Trophoblast cell (in vitro differentiated cells and primary cell): ENCODE measurements at regions not wholly inside any gene's neighbourhood (a gene's known extent, or its start where the extent isn't known, plus 50 kb on each side); places are given as distances from the start of the nearest gene placed in this dataset.

Experiments used
- DNase-seq, 2 donors: peaks; one replicate each; pipeline ENCODE4 v3.0.0-alpha.2; 2016
- H2AFZ ChIP-seq: 2 replicates; pipeline ENCODE4 v1.6.1; 2013; ENCODE audit warnings: low read length, moderate library complexity, mild to moderate bottlenecking; ENCODE audit not compliant: insufficient read depth, poor library complexity
- H2AK5ac ChIP-seq: 2 replicates; pipeline ENCODE4 v1.6.1; 2013; ENCODE audit warnings: mild to moderate bottlenecking, low read length
- H2BK120ac ChIP-seq: 2 replicates; pipeline ENCODE4 v1.6.1; 2013; ENCODE audit warnings: low read length, mild to moderate bottlenecking, moderate library complexity; ENCODE audit not compliant: insufficient read depth, poor library complexity
- H2BK12ac ChIP-seq: 2 replicates; pipeline ENCODE4 v1.6.1; 2013; ENCODE audit warnings: mild to moderate bottlenecking, low read length, moderate library complexity
- H2BK5ac ChIP-seq: 2 replicates; pipeline ENCODE4 v1.6.1; 2013; ENCODE audit warnings: low read length, low read depth, moderate library complexity, mild to moderate bottlenecking; ENCODE audit not compliant: poor library complexity
- H3K14ac ChIP-seq: 2 replicates; pipeline ENCODE4 v1.6.1; 2013; ENCODE audit warnings: mild to moderate bottlenecking, low read length
- H3K18ac ChIP-seq: 2 replicates; pipeline ENCODE4 v1.6.1; 2013; ENCODE audit warnings: mild to moderate bottlenecking, low read length
- H3K23ac ChIP-seq: 2 replicates; pipeline ENCODE4 v1.6.1; 2013; ENCODE audit warnings: low read length
- H3K27ac ChIP-seq: 2 replicates; pipeline ENCODE4 v1.5.1; 2013; ENCODE audit warnings: low read depth, mild to moderate bottlenecking, inconsistent platforms, low read length, moderate library complexity
- H3K27me3 ChIP-seq: 2 replicates; pipeline ENCODE4 v1.6.1; 2013; ENCODE audit warnings: inconsistent platforms, mild to moderate bottlenecking, low read length, moderate library complexity; ENCODE audit not compliant: insufficient read depth
- H3K36me3 ChIP-seq, 2 experiments: 1 replicate in 1 of 2; 2 replicates in 1 of 2; pipeline ENCODE4 v1.6.1; 2013; ENCODE audit warnings: low read length in 2 of 2, mild to moderate bottlenecking in 2 of 2, moderate library complexity in 1 of 2; ENCODE audit not compliant: insufficient read depth in 2 of 2, control insufficient read depth in 1 of 2
- H3K4ac ChIP-seq: 2 replicates; pipeline ENCODE4 v1.6.1; 2013; ENCODE audit warnings: low read depth, mild to moderate bottlenecking, low read length, moderate library complexity
- H3K4me1 ChIP-seq, 2 experiments: 1 replicate in 1 of 2; 2 replicates in 1 of 2; pipeline ENCODE4 v1.6.1; 2013; ENCODE audit warnings: low read length in 2 of 2, mild to moderate bottlenecking in 2 of 2, moderate library complexity in 1 of 2; ENCODE audit not compliant: insufficient read depth in 2 of 2, control insufficient read depth in 1 of 2
- H3K4me2 ChIP-seq: 2 replicates; pipeline ENCODE4 v1.6.1; 2013; ENCODE audit warnings: inconsistent platforms, mild to moderate bottlenecking, low read length, moderate library complexity
- H3K4me3 ChIP-seq: 2 replicates; pipeline ENCODE4 v1.5.1; 2013; ENCODE audit warnings: mild to moderate bottlenecking, low read depth, low read length, inconsistent platforms
- H3K79me1 ChIP-seq: one replicate; pipeline ENCODE4 v1.6.1; 2013; ENCODE audit warnings: low read length
- H3K79me2 ChIP-seq: 2 replicates; pipeline ENCODE4 v1.6.1; 2013; ENCODE audit warnings: low read length, mild to moderate bottlenecking; ENCODE audit not compliant: control insufficient read depth, insufficient read depth, poor library complexity
- H3K9ac ChIP-seq: 2 replicates; pipeline ENCODE4 v1.6.1; 2013; ENCODE audit warnings: mild to moderate bottlenecking, low read length
- H3K9me3 ChIP-seq: 2 replicates; pipeline ENCODE4 v1.6.1; 2013; ENCODE audit warnings: low read depth, mild to moderate bottlenecking, control low read depth, inconsistent platforms, low read length; ENCODE audit not compliant: insufficient read depth
- H4K12ac ChIP-seq: 2 replicates; pipeline ENCODE4 v1.6.1; 2013; ENCODE audit warnings: low read depth, mild to moderate bottlenecking, low read length, moderate library complexity
- H4K8ac ChIP-seq: 2 replicates; pipeline ENCODE4 v1.6.1; 2013; ENCODE audit warnings: low read depth, mild to moderate bottlenecking, low read length, moderate library complexity
- H4K91ac ChIP-seq: one replicate; pipeline ENCODE4 v1.6.1; 2013; ENCODE audit warnings: low read depth, mild to moderate bottlenecking, low read length, moderate library complexity
- WGBS: extraction: QIAGEN DNeasy Blood & Tissue Kit; methylation state at CpG from one replicate; pipeline ENCODE4 v1.1.7; 2013; ENCODE audit warnings: missing lambda C conversion rate; ENCODE audit not compliant: insufficient read length, insufficient coverage; ENCODE audit errors: extremely low coverage; 5-methylcytosine and 5-hydroxymethylcytosine counted together

DNA sequence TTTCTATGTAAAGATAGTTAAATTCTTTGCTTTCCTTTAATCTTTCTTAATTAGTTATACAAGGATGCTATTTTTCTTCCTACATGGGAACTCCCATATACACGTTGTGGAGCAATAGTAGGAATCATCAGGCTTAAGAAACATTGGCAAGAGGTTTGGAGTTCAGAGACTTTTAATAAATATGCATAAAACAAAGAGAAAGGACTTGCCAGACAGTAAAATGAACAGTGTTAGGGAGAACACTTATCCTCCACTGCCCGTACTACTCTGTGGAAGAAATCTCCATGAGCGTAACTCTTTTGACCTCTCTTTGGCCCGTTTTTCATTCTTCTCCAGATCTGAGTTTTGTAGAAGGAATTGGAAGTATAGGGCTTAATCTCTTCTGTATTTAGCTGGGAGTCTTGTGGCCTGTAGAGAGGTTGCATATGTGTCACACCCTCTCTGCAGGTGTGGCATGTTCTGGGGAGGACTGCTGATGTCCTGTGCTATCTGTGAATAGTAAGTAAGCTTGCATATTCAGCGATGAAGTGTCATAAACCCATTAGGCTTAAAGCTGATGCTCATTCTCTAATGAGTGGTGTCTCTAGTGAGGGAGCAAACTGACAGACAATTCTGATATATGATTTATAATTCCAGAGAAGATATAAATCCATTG is 455.4 kb upstream of the FAR2 start:
- no peaks in the 10 kb centered on the region for H3K79me2 ChIP-seq
- H3K79me1 ChIP-seq = no peaks in the 10 kb centered on the region
- no peaks in the 10 kb centered on the region for H3K27me3 ChIP-seq
- H3K9me3 ChIP-seq = no peaks in the 10 kb centered on the region
- H4K12ac ChIP-seq = no peak overlapping the region
- H2AK5ac ChIP-seq = no peak overlapping the region
- H3K23ac ChIP-seq = peak overlapping the region; percentile 44
- H3K4me3 ChIP-seq = no peak overlapping the region
- WGBS = no CpG with 5 or more reads among the region's 5 CpGs
- no peak overlapping the region for H3K27ac ChIP-seq
- H3K18ac ChIP-seq = no peak overlapping the region
- H3K4ac ChIP-seq = no peak overlapping the region
- H2BK12ac ChIP-seq = no peak overlapping the region
- H3K4me2 ChIP-seq = no peak overlapping the region
- H4K91ac ChIP-seq = no peak overlapping the region
- no peak overlapping the region for H3K9ac ChIP-seq
- H3K14ac ChIP-seq = no peak overlapping the region
- H4K8ac ChIP-seq = no peak overlapping the region
- H2AFZ ChIP-seq = no peak overlapping the region
- no peak for DNase-seq
- no peaks in the 10 kb centered on the region for H3K4me1 ChIP-seq
- no peak overlapping the region for H2BK5ac ChIP-seq
- H3K36me3 ChIP-seq = no peaks in the 10 kb centered on the region
- H2BK120ac ChIP-seq = no peak overlapping the region

DNA sequence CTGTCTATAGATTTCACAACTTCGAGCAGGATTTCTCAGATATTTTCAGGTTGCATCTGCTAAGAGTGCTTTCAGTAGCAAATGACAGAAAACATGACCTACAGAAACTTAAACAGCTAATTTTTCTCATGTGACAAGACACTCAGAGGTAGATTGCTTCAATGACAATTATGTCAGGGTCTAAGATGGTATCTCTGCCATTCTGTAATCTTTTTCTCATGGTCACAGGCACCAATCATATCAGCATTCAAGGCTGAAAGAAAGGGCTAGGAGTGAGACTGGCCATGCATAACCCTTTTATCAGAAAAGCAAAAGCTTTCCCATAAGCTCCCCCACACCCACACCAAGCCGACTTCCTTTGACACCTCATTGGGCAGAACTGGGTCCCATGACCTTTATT is 450.5 kb upstream of the FAR2 start:
- Histone ChIP-seq H3K9me3 (no peaks in the 10 kb centered on the region), H2AFZ (no peak overlapping the region), H4K91ac (no peak overlapping the region), H3K27me3 (no peaks in the 10 kb centered on the region), H3K4me2 (no peak overlapping the region), H3K79me2 (no peaks in the 10 kb centered on the region), H2BK120ac (no peak overlapping the region), H3K27ac (no peak overlapping the region), H2BK12ac (no peak overlapping the region), H4K12ac (no peak overlapping the region), H3K36me3 (no peaks in the 10 kb centered on the region), H2AK5ac (no peak overlapping the region), H3K4ac (no peak overlapping the region), H3K18ac (no peak overlapping the region), H3K9ac (no peak overlapping the region), H3K4me3 (no peak overlapping the region), H4K8ac (no peak overlapping the region), H2BK5ac (no peak overlapping the region), H3K79me1 (no peaks in the 10 kb centered on the region), H3K23ac (no peak overlapping the region), H3K14ac (no peak overlapping the region), H3K4me1 (no peaks in the 10 kb centered on the region)
- no CpG with 5 or more reads among the region's 2 CpGs for WGBS
- peak; percentile 11 to 67 for DNase-seq

DNA sequence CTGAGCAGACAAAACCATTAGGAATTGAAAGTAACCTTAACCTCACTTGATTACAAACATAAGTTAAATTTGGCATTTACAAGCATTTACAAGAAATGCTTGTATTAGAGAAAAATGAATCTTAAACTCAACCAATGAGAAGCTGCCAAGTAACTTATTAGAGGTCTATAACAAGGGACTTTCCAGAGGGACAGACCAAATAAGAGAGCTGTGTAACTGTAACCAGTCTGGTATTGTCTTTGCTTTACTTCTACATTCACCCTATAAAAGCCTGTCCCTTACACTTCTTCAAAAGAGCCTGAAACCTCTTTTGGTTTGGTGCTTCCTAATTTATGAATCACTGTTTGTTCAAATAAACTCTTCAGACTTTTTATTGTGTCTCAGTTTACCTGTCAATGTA is 450.0 kb upstream of the FAR2 start:
- H3K27me3 ChIP-seq = no peaks in the 10 kb centered on the region
- H3K36me3 ChIP-seq = no peaks in the 10 kb centered on the region
- H3K79me1 ChIP-seq = no peaks in the 10 kb centered on the region
- H2AFZ ChIP-seq = no peak overlapping the region
- no peak overlapping the region for H2BK120ac ChIP-seq
- no peaks in the 10 kb centered on the region for H3K4me1 ChIP-seq
- no peak overlapping the region for H3K23ac ChIP-seq
- no peak overlapping the region for H4K12ac ChIP-seq
- H4K91ac ChIP-seq = no peak overlapping the region
- no peak overlapping the region for H2BK12ac ChIP-seq
- H3K27ac ChIP-seq = no peak overlapping the region
- no peaks in the 10 kb centered on the region for H3K79me2 ChIP-seq
- H3K14ac ChIP-seq = no peak overlapping the region
- no peak overlapping the region for H2BK5ac ChIP-seq
- no peaks in the 10 kb centered on the region for H3K9me3 ChIP-seq
- no peak overlapping the region for H4K8ac ChIP-seq
- H3K18ac ChIP-seq = no peak overlapping the region
- no peak overlapping the region for H2AK5ac ChIP-seq
- no peak overlapping the region for H3K4me2 ChIP-seq
- DNase-seq = no peak
- H3K4me3 ChIP-seq = no peak overlapping the region
- no peak overlapping the region for H3K9ac ChIP-seq
- H3K4ac ChIP-seq = no peak overlapping the region

DNA sequence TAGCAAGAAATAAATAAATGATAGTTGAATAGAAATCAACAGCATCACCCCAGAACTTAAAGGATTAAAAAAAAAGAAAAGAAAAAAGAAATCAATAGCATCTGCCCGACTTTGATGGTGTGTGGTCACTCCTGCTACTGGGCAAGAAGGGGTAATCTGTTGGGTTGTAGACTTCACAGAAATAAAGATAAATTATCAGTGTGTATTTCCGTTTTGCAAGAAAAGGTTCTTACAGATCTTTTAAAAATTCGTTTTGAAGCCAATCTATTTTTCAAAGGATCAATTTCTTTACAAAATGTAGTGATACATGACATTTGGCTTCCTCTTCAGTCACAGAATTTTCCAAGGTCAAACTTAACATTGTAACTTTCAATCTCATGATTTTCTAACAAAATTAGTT is 448.9 kb upstream of the FAR2 start:
- no peaks in the 10 kb centered on the region for H3K79me2 ChIP-seq
- H3K14ac ChIP-seq = no peak overlapping the region
- no peak overlapping the region for H4K91ac ChIP-seq
- H2BK12ac ChIP-seq = no peak overlapping the region
- no peaks in the 10 kb centered on the region for H3K79me1 ChIP-seq
- H4K12ac ChIP-seq = no peak overlapping the region
- no peaks in the 10 kb centered on the region for H3K9me3 ChIP-seq
- H3K4me2 ChIP-seq = no peak overlapping the region
- H3K27me3 ChIP-seq = no peaks in the 10 kb centered on the region
- no peak overlapping the region for H3K18ac ChIP-seq
- H4K8ac ChIP-seq = no peak overlapping the region
- no peak for DNase-seq
- no peaks in the 10 kb centered on the region for H3K36me3 ChIP-seq
- no peaks in the 10 kb centered on the region for H3K4me1 ChIP-seq
- H3K23ac ChIP-seq = no peak overlapping the region
- no peak overlapping the region for H3K4ac ChIP-seq
- no peak overlapping the region for H3K27ac ChIP-seq
- no peak overlapping the region for H2AFZ ChIP-seq
- no peak overlapping the region for H2BK120ac ChIP-seq
- no peak overlapping the region for H2BK5ac ChIP-seq
- no peak overlapping the region for H3K4me3 ChIP-seq
- no peak overlapping the region for H2AK5ac ChIP-seq
- no CpG with 5 or more reads among the region's 3 CpGs for WGBS
- no peak overlapping the region for H3K9ac ChIP-seq
